ENCODE measurements at regions not wholly inside any gene's neighbourhood (a gene's known extent, or its start where the extent isn't known, plus 50 kb on each side); places are given as distances from the start of the nearest gene placed in this dataset.

DNA sequence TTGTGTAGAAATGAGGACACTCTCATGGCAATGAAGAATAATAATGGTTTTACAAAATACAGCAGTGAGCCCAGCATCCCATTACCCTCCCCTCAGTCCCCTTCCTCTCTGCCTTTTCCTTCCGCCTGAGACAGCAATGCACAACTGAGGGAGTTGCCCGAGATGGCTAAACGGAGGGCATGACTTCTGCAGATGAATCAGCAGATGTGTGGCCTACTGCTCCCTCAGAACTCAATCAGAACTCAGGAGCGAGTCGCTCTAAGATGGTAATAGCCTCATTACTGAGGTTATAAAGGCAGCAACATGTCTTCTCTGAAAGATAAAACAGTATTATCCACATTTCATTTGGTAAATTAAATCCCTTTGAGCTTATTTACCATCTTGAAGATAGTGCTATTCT is 326.6 kb downstream of the ENC1 start:
- TF ChIP-seq, protein P1, sequence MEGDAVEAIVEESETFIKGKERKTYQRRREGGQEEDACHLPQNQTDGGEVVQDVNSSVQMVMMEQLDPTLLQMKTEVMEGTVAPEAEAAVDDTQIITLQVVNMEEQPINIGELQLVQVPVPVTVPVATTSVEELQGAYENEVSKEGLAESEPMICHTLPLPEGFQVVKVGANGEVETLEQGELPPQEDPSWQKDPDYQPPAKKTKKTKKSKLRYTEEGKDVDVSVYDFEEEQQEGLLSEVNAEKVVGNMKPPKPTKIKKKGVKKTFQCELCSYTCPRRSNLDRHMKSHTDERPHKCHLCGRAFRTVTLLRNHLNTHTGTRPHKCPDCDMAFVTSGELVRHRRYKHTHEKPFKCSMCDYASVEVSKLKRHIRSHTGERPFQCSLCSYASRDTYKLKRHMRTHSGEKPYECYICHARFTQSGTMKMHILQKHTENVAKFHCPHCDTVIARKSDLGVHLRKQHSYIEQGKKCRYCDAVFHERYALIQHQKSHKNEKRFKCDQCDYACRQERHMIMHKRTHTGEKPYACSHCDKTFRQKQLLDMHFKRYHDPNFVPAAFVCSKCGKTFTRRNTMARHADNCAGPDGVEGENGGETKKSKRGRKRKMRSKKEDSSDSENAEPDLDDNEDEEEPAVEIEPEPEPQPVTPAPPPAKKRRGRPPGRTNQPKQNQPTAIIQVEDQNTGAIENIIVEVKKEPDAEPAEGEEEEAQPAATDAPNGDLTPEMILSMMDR (conservative IDR thresholded peaks at IDR 0.05; ENCODE audit: low read depth in 2 of 2): no peak
- no peak for TF ChIP-seq EZH2phosphoT487 (IDR thresholded peaks at IDR 0.05; ENCODE audit: unreplicated experiment)

Data from GM23338 (cell line).